ENCODE measurements at regions not wholly inside any gene's neighbourhood (a gene's known extent, or its start where the extent isn't known, plus 50 kb on each side); places are given as distances from the start of the nearest gene placed in this dataset.

DNA sequence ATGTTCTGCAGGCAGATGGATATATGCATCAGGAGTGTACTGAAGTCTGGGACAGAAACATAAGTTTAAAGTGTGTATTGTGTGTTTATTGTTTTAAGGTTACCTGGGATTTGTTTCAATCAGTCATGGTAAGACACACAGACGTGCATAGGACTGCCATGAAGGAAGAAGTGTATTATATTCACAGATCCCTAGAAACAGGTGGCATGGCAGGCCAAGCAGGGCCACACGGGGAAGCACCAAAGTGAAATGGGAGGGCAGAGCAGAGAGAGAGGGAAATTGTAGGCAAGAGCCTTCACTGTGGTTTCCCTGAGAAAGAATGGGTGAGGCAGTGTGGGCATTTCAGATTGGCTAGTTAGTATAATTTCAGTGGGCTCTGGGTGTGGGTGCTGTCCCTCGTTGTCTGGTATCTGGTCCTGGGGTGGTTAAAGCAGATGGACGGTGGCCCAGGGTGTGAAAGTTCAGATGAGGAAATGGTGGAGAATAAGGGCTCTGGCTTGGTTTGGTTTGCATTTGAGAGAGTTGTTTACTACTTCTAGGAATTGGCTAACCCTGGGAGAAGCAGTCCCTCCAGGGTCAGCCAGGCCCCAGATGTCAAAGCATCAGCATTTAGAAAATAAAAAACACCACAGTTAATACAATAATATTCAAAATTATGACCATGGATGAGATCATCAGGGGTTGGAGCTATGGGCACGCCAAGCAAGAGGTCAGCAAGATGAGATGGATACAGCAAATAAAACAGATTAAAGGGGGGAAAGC is 160.0 kb downstream of the LRRC30 start:
- TF ChIP-seq ZNF70 (CRISPR knock-in tag; IDR thresholded peaks at IDR 0.05) (no peak), GLIS3 (CRISPR knock-in tag; IDR thresholded peaks at IDR 0.05) (no peak), ARNTL (CRISPR knock-in tag; IDR thresholded peaks at IDR 0.05; ENCODE audit: borderline replicate concordance, low read depth) (no peak), TCF4 (CRISPR knock-in tag; IDR thresholded peaks at IDR 0.05; ENCODE audit: borderline replicate concordance) (no peak), ZC3H10 (CRISPR knock-in tag; IDR thresholded peaks at IDR 0.05) (no peak), OSR1 (CRISPR knock-in tag; IDR thresholded peaks at IDR 0.05) (no peak), ZFP30 (CRISPR knock-in tag; IDR thresholded peaks at IDR 0.05) (no peak), BACH2 (CRISPR knock-in tag; IDR thresholded peaks at IDR 0.05; ENCODE audit: borderline replicate concordance) (no peak), ZFP3 (CRISPR knock-in tag; IDR thresholded peaks at IDR 0.05) (no peak)
- TF ChIP-seq, protein P1, sequence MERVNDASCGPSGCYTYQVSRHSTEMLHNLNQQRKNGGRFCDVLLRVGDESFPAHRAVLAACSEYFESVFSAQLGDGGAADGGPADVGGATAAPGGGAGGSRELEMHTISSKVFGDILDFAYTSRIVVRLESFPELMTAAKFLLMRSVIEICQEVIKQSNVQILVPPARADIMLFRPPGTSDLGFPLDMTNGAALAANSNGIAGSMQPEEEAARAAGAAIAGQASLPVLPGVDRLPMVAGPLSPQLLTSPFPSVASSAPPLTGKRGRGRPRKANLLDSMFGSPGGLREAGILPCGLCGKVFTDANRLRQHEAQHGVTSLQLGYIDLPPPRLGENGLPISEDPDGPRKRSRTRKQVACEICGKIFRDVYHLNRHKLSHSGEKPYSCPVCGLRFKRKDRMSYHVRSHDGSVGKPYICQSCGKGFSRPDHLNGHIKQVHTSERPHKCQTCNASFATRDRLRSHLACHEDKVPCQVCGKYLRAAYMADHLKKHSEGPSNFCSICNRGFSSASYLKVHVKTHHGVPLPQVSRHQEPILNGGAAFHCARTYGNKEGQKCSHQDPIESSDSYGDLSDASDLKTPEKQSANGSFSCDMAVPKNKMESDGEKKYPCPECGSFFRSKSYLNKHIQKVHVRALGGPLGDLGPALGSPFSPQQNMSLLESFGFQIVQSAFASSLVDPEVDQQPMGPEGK (CRISPR knock-in tag; IDR thresholded peaks at IDR 0.05; ENCODE audit: borderline replicate concordance): no peak
- TF ChIP-seq, protein P2, sequence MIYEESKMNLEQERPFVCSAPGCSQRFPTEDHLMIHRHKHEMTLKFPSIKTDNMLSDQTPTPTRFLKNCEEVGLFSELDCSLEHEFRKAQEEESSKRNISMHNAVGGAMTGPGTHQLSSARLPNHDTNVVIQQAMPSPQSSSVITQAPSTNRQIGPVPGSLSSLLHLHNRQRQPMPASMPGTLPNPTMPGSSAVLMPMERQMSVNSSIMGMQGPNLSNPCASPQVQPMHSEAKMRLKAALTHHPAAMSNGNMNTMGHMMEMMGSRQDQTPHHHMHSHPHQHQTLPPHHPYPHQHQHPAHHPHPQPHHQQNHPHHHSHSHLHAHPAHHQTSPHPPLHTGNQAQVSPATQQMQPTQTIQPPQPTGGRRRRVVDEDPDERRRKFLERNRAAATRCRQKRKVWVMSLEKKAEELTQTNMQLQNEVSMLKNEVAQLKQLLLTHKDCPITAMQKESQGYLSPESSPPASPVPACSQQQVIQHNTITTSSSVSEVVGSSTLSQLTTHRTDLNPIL (CRISPR knock-in tag; IDR thresholded peaks at IDR 0.05; ENCODE audit: low read depth): no peak
- TF ChIP-seq, protein P3, sequence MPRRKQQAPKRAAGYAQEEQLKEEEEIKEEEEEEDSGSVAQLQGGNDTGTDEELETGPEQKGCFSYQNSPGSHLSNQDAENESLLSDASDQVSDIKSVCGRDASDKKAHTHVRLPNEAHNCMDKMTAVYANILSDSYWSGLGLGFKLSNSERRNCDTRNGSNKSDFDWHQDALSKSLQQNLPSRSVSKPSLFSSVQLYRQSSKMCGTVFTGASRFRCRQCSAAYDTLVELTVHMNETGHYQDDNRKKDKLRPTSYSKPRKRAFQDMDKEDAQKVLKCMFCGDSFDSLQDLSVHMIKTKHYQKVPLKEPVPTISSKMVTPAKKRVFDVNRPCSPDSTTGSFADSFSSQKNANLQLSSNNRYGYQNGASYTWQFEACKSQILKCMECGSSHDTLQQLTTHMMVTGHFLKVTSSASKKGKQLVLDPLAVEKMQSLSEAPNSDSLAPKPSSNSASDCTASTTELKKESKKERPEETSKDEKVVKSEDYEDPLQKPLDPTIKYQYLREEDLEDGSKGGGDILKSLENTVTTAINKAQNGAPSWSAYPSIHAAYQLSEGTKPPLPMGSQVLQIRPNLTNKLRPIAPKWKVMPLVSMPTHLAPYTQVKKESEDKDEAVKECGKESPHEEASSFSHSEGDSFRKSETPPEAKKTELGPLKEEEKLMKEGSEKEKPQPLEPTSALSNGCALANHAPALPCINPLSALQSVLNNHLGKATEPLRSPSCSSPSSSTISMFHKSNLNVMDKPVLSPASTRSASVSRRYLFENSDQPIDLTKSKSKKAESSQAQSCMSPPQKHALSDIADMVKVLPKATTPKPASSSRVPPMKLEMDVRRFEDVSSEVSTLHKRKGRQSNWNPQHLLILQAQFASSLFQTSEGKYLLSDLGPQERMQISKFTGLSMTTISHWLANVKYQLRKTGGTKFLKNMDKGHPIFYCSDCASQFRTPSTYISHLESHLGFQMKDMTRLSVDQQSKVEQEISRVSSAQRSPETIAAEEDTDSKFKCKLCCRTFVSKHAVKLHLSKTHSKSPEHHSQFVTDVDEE (CRISPR knock-in tag; IDR thresholded peaks at IDR 0.05): no peak
- ATAC-seq: no peak

DNA sequence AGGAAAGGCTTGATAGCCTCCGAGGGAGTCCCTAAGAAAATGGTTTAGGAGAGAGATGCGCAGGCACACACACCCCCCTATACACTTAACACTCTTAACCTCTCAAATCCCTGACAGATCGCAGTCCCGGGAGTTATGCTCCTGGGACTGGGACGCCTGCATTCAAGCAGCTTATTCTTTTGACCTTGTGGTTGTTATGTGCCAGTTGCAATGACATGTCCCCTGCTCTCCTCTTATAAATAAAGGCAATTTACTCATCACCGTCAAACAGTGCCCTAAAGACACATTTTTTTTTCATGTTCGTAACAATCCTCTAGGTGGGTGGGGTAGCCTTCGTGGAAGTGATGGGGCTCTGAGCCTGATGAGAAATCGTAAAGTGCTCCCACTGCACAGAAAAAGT is 162.2 kb downstream of the LRRC30 start:
- no peak for ATAC-seq
- TF ChIP-seq ESRRG (CRISPR knock-in tag; IDR thresholded peaks at IDR 0.05): no peak
- TF ChIP-seq ZC3H10 (CRISPR knock-in tag; IDR thresholded peaks at IDR 0.05): no peak
- TF ChIP-seq, protein P4, sequence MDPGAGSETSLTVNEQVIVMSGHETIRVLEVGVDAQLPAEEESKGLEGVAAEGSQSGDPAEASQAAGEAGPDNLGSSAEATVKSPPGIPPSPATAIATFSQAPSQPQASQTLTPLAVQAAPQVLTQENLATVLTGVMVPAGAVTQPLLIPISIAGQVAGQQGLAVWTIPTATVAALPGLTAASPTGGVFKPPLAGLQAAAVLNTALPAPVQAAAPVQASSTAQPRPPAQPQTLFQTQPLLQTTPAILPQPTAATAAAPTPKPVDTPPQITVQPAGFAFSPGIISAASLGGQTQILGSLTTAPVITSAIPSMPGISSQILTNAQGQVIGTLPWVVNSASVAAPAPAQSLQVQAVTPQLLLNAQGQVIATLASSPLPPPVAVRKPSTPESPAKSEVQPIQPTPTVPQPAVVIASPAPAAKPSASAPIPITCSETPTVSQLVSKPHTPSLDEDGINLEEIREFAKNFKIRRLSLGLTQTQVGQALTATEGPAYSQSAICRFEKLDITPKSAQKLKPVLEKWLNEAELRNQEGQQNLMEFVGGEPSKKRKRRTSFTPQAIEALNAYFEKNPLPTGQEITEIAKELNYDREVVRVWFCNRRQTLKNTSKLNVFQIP (CRISPR knock-in tag; IDR thresholded peaks at IDR 0.05; ENCODE audit: borderline replicate concordance, low read depth): no peak
- TF ChIP-seq ZNF565 (CRISPR knock-in tag; conservative IDR thresholded peaks at IDR 0.05; ENCODE audit: low read depth): no peak
- TF ChIP-seq, protein P3 (CRISPR knock-in tag; IDR thresholded peaks at IDR 0.05): no peak
- TF ChIP-seq ISL1 (CRISPR knock-in tag; IDR thresholded peaks at IDR 0.05): no peak
- TF ChIP-seq SNAI2 (CRISPR knock-in tag; IDR thresholded peaks at IDR 0.05): no peak
- TF ChIP-seq TOX (CRISPR knock-in tag; IDR thresholded peaks at IDR 0.05; ENCODE audit: borderline replicate concordance): no peak
- no peak for TF ChIP-seq PPARA (CRISPR knock-in tag; IDR thresholded peaks at IDR 0.05; ENCODE audit: borderline replicate concordance)
- TF ChIP-seq ZNF8 (CRISPR knock-in tag; IDR thresholded peaks at IDR 0.05): no peak
- no peak for TF ChIP-seq ZNF70 (CRISPR knock-in tag; IDR thresholded peaks at IDR 0.05)
- no peak for TF ChIP-seq RARB (CRISPR knock-in tag; IDR thresholded peaks at IDR 0.05)
- TF ChIP-seq, protein P5, sequence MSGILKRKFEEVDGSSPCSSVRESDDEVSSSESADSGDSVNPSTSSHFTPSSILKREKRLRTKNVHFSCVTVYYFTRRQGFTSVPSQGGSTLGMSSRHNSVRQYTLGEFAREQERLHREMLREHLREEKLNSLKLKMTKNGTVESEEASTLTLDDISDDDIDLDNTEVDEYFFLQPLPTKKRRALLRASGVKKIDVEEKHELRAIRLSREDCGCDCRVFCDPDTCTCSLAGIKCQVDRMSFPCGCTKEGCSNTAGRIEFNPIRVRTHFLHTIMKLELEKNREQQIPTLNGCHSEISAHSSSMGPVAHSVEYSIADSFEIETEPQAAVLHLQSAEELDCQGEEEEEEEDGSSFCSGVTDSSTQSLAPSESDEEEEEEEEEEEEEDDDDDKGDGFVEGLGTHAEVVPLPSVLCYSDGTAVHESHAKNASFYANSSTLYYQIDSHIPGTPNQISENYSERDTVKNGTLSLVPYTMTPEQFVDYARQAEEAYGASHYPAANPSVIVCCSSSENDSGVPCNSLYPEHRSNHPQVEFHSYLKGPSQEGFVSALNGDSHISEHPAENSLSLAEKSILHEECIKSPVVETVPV (CRISPR knock-in tag; IDR thresholded peaks at IDR 0.05): no peak
- TF ChIP-seq, protein P1 (CRISPR knock-in tag; IDR thresholded peaks at IDR 0.05; ENCODE audit: borderline replicate concordance): no peak
- no peak for TF ChIP-seq BACH2 (CRISPR knock-in tag; IDR thresholded peaks at IDR 0.05; ENCODE audit: borderline replicate concordance)
- TF ChIP-seq GLIS3 (CRISPR knock-in tag; IDR thresholded peaks at IDR 0.05): no peak
- TF ChIP-seq ZFP30 (CRISPR knock-in tag; IDR thresholded peaks at IDR 0.05): no peak
- TF ChIP-seq TCF4 (CRISPR knock-in tag; IDR thresholded peaks at IDR 0.05; ENCODE audit: borderline replicate concordance): no peak
- TF ChIP-seq, protein P2 (CRISPR knock-in tag; IDR thresholded peaks at IDR 0.05; ENCODE audit: low read depth): no peak
- no peak for TF ChIP-seq ZFP3 (CRISPR knock-in tag; IDR thresholded peaks at IDR 0.05)

All from SK-N-SH treated with all-trans-retinoic acid at 6 μM for 48 hours (cell line).